H1 (cell line): ENCODE measurements at regions not wholly inside any gene's neighbourhood (a gene's known extent, or its start where the extent isn't known, plus 50 kb on each side); places are given as distances from the start of the nearest gene placed in this dataset.

Experiments
- CTCF ChIA-PET: fragments of 300-600 bp; sonication (Branson Sonifier 250); formaldehyde crosslinking; loops from one replicate; lab custom pipeline; 2021; ENCODE audit not compliant: partially characterized antibody; lab: Charles Lee
- POLR2A ChIA-PET: fragments of 300-600 bp; sonication (Branson Sonifier 250); formaldehyde crosslinking; loops from one replicate; lab custom pipeline; 2021; ENCODE audit warnings: inconsistent platforms; ENCODE audit not compliant: partially characterized antibody; lab: Charles Lee
- DNase-seq, 2 experiments: peaks; one replicate each; pipeline versions ENCODE4 v3.0.0 to v3.0.0-alpha.2; 2010 to 2022; ENCODE audit warnings: low spot score in 2 of 2, low read depth in 1 of 2, mixed read lengths in 1 of 2
- FAIRE-seq: peaks from 2 replicates; lab custom pipeline; 2011; peaks lifted over from hg19 to GRCh38; lab: Jason Lieb, UNC
- H2AFZ ChIP-seq: 2 replicates; pipeline ENCODE4 v1.8.1; 2012; ENCODE audit warnings: low read length, inconsistent platforms
- H2AK5ac ChIP-seq: 2 replicates; pipeline ENCODE4 v1.6.1; 2013; ENCODE audit warnings: low read depth, low read length
- H2BK120ac ChIP-seq: replicated peaks from 2 replicates; pipeline ENCODE3; 2013; ENCODE audit warnings: low read depth, low read length, inconsistent platforms
- H2BK12ac ChIP-seq: 2 replicates; pipeline ENCODE4 v1.6.1; 2013; ENCODE audit warnings: low read depth, low read length
- H2BK15ac ChIP-seq: 2 replicates; pipeline ENCODE4 v1.6.1; 2013; ENCODE audit warnings: low read length
- H2BK20ac ChIP-seq: 2 replicates; pipeline ENCODE4 v1.6.1; 2013; ENCODE audit warnings: low read length
- H2BK5ac ChIP-seq: 2 replicates; pipeline ENCODE4 v1.6.1; 2013; ENCODE audit warnings: low read depth, low read length
- H3K14ac ChIP-seq: 2 replicates; pipeline ENCODE4 v1.6.1; 2013; ENCODE audit warnings: inconsistent platforms; ENCODE audit not compliant: insufficient read length
- H3K18ac ChIP-seq: 2 replicates; pipeline ENCODE4 v1.6.1; 2013; ENCODE audit warnings: low read length; ENCODE audit errors: extremely low read depth
- H3K23ac ChIP-seq: 2 replicates; pipeline ENCODE4 v1.6.1; 2013; ENCODE audit warnings: inconsistent platforms; ENCODE audit not compliant: insufficient read length
- H3K23me2 ChIP-seq: 2 replicates; pipeline ENCODE4 v1.6.1; 2013; ENCODE audit warnings: low read depth, low read length
- H3K27ac ChIP-seq: 2 replicates; pipeline ENCODE4 v1.6.1; 2011; ENCODE audit warnings: low read depth, low read length, inconsistent platforms
- H3K27me3 ChIP-seq, 4 experiments: replicated peaks in 1 of 4; 1 replicate in 1 of 4; 2 replicates in 3 of 4; pipeline versions ENCODE4 v1.6.1 to v1.8.1; 2011 to 2013; ENCODE audit warnings: low read length in 3 of 4, mild to moderate bottlenecking in 3 of 4, inconsistent platforms in 2 of 4, mixed read lengths in 2 of 4, moderate library complexity in 1 of 4; ENCODE audit not compliant: control insufficient read depth in 3 of 4, insufficient read depth in 3 of 4; ENCODE audit errors: extremely low read depth in 1 of 4
- H3K36me3 ChIP-seq, 4 experiments: 2 replicates each; pipeline versions ENCODE4 v1.6.1 to v1.8.1; 2011 to 2013; ENCODE audit warnings: mild to moderate bottlenecking in 4 of 4, low read length in 3 of 4, moderate library complexity in 2 of 4, control low read depth in 1 of 4, inconsistent platforms in 1 of 4; ENCODE audit not compliant: insufficient read depth in 4 of 4, control insufficient read depth in 2 of 4
- H3K4ac ChIP-seq: replicated peaks from 2 replicates; pipeline ENCODE3; 2013; ENCODE audit warnings: low read length, low read depth, mixed read lengths, inconsistent platforms; ENCODE audit not compliant: insufficient read length
- H3K4me1 ChIP-seq, 4 experiments: replicated peaks in 1 of 4; 1 replicate in 1 of 4; 2 replicates in 3 of 4; pipeline versions ENCODE4 v1.6.1 to v1.8.1; 2011 to 2013; ENCODE audit warnings: low read length in 3 of 4, inconsistent platforms in 2 of 4, mixed read lengths in 1 of 4; ENCODE audit not compliant: insufficient read depth in 4 of 4, control insufficient read depth in 3 of 4
- H3K4me2 ChIP-seq, 2 experiments: 2 replicates each; pipeline versions ENCODE4 v1.6.1 to v1.8.1; 2011 to 2013; ENCODE audit warnings: low read depth in 2 of 2, low read length in 2 of 2, control low read depth in 1 of 2, inconsistent platforms in 1 of 2, mild to moderate bottlenecking in 1 of 2; ENCODE audit not compliant: insufficient read depth in 1 of 2
- H3K4me3 ChIP-seq, 4 experiments: fragments of 200-600, 300-600 bp in 1 of 4; sonication (generic), shearing (Covaris generic), sonication (Bioruptor Twin) in 1 of 4; 2 replicates each; pipeline versions ENCODE4 v1.5.1 to v1.8.1; 2011 to 2016; ENCODE audit warnings: low read length in 4 of 4, low read depth in 3 of 4, control low read depth in 2 of 4, inconsistent platforms in 2 of 4, mild to moderate bottlenecking in 2 of 4, mixed read lengths in 1 of 4, moderate library complexity in 1 of 4; ENCODE audit not compliant: insufficient read depth in 2 of 4; ENCODE audit errors: extremely low read depth in 1 of 4
- H3K56ac ChIP-seq: replicated peaks from 2 replicates; pipeline ENCODE3; 2013; ENCODE audit warnings: low read depth, mild to moderate bottlenecking, mixed read lengths, low read length, inconsistent platforms; ENCODE audit not compliant: insufficient read length
- H3K79me1 ChIP-seq: 2 replicates; pipeline ENCODE4 v1.6.1; 2013; ENCODE audit warnings: low read depth, low read length, control low read depth
- H3K79me2 ChIP-seq, 2 experiments: 2 replicates each; pipeline versions ENCODE4 v1.6.1 to v1.8.1; 2012 to 2013; ENCODE audit warnings: low read length in 2 of 2, mild to moderate bottlenecking in 2 of 2, inconsistent platforms in 1 of 2; ENCODE audit not compliant: insufficient read depth in 2 of 2, control insufficient read depth in 1 of 2
- H3K9ac ChIP-seq, 4 experiments: replicated peaks in 1 of 4; 1 replicate in 1 of 4; 2 replicates in 3 of 4; pipeline versions ENCODE4 v1.6.1 to v1.8.1; 2011 to 2013; ENCODE audit warnings: low read depth in 3 of 4, low read length in 3 of 4, control low read depth in 2 of 4, mild to moderate bottlenecking in 2 of 4, moderate library complexity in 2 of 4, inconsistent platforms in 1 of 4; ENCODE audit errors: extremely low read depth in 1 of 4
- H3K9me3 ChIP-seq, 2 experiments: 2 replicates each; pipeline versions ENCODE4 v1.6.1 to v1.8.1; 2012 to 2013; ENCODE audit warnings: mild to moderate bottlenecking in 2 of 2, moderate library complexity in 2 of 2, control low read depth in 1 of 2, inconsistent platforms in 1 of 2, low read depth in 1 of 2, low read length in 1 of 2, mixed read lengths in 1 of 2; ENCODE audit not compliant: insufficient read depth in 2 of 2
- H4K20me1 ChIP-seq, 2 experiments: replicated peaks in 1 of 2; 2 replicates each; pipeline versions ENCODE3 to v1.8.1; 2011 to 2013; ENCODE audit warnings: inconsistent platforms in 2 of 2, low read length in 2 of 2, mild to moderate bottlenecking in 1 of 2; ENCODE audit not compliant: insufficient read depth in 2 of 2, control insufficient read depth in 1 of 2
- H4K5ac ChIP-seq: 2 replicates; pipeline ENCODE4 v1.6.1; 2013; ENCODE audit warnings: low read length, low read depth, mixed read lengths, inconsistent platforms; ENCODE audit not compliant: insufficient read length
- H4K8ac ChIP-seq: 2 replicates; pipeline ENCODE4 v1.8.0; 2013; ENCODE audit warnings: mild to moderate bottlenecking, moderate library complexity, low read length, inconsistent platforms; ENCODE audit not compliant: insufficient read depth; ENCODE audit errors: extremely low read depth
- H4K91ac ChIP-seq: replicated peaks from 2 replicates; pipeline ENCODE3; 2013; ENCODE audit warnings: low read length, mixed read lengths, inconsistent platforms; ENCODE audit not compliant: insufficient read length
- CTBP2 ChIP-seq: IDR thresholded peaks from 2 replicates; pipeline ENCODE4 v1.7.0; 2011; ENCODE audit warnings: borderline replicate concordance, mild to moderate bottlenecking, moderate library complexity, mixed read lengths, low read length; ENCODE audit not compliant: insufficient read depth, insufficient read length
- GABPA ChIP-seq: IDR thresholded peaks from 2 replicates; pipeline ENCODE4 v1.6.1; 2011; ENCODE audit warnings: mild to moderate bottlenecking, low read length, moderate library complexity, borderline replicate concordance; ENCODE audit not compliant: insufficient read depth
- POLR2A ChIP-seq, 2 experiments: IDR thresholded peaks; 1 replicate in 1 of 2; 2 replicates in 1 of 2; pipeline ENCODE4 v1.6.1; 2011; ENCODE audit warnings: low read depth in 2 of 2, low read length in 2 of 2, mild to moderate bottlenecking in 2 of 2; ENCODE audit errors: control extremely low read depth in 1 of 2
- RXRA ChIP-seq: IDR thresholded peaks from 2 replicates; pipeline ENCODE4 v1.6.1; 2011; ENCODE audit warnings: low read depth, mild to moderate bottlenecking, low read length, moderate library complexity; ENCODE audit not compliant: insufficient read depth
- SIX5 ChIP-seq: IDR thresholded peaks from 2 replicates; pipeline ENCODE4 v1.6.1; 2011; ENCODE audit warnings: mild to moderate bottlenecking, low read depth, low read length
- TF ChIP-seq, protein P1 (sequence below): IDR thresholded peaks from 2 replicates; pipeline ENCODE4 v1.6.1; 2012; ENCODE audit warnings: inconsistent platforms

DNA sequence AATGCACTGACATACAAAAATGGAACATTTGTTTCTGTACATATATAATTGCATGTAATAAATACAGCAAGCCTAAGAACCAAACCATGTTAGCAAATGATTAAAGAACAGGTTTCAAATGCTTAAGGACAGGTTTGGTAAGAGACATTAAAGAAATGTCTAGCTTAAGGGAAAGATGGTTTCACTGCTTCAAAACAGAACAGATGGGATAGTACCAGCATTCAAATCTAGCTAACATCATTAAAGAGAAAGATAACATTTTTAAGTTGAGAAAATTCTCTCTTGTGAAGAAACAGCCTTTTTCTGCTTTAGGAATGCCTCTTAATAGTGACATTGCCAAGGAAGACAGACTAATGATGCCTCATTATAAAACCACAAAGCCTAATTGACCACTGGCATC is 52.5 kb upstream of the DOCK9 start:
- Histone ChIP-seq H4K5ac (no peak overlapping the region), H2BK12ac (no peak overlapping the region), H2AK5ac (no peak overlapping the region), H3K9ac (no peak overlapping the region), H3K27ac (no peak overlapping the region), H3K79me1 (no peaks in the 10 kb centered on the region), H4K20me1 (no peaks in the 10 kb centered on the region), H3K79me2 (no peaks in the 10 kb centered on the region), H2AFZ (no peak overlapping the region), H3K4me3 (no peak overlapping the region), H3K4ac (no peak overlapping the region), H2BK5ac (no peak overlapping the region), H3K23me2 (no peaks in the 10 kb centered on the region), H4K91ac (no peak overlapping the region)
- no peak for FAIRE-seq
- DNase-seq: no peak
- TF ChIP-seq SIX5: no peak
- no peak for TF ChIP-seq RXRA
- TF ChIP-seq POLR2A (IDR thresholded peaks at IDR 0.05; ENCODE audit: control extremely low read depth in 1 of 2, low read depth in 2 of 2, low read length in 2 of 2): no peak
- no peak for TF ChIP-seq GABPA
- TF ChIP-seq CTBP2: no peak
- TF ChIP-seq, protein P1, sequence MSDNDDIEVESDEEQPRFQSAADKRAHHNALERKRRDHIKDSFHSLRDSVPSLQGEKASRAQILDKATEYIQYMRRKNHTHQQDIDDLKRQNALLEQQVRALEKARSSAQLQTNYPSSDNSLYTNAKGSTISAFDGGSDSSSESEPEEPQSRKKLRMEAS: no peak
- TF ChIP-seq, all 59 proteins: peak for 0
- Histone ChIP-seq H3K36me3 (no peaks in the 10 kb centered on the region), H3K27me3 (no peaks in the 10 kb centered on the region), H3K18ac (no peak overlapping the region), H3K14ac (no peak overlapping the region), H2BK120ac (no peak overlapping the region), H2BK15ac (no peak overlapping the region), H3K23ac (no peak overlapping the region), H3K9me3 (0 out of 4 replicates have a peak, but pooled peaks cover 0 to 3% of the 10 kb centered on the region in 2 experiments), H3K56ac (no peak overlapping the region), H2BK20ac (no peak overlapping the region), H4K8ac (no peak overlapping the region), H3K4me2 (no peak overlapping the region), H3K4me1 (0 out of 7 replicates have a peak, but pooled peaks cover 0 to 1% (median 0%) of the 10 kb centered on the region in 4 experiments)
- POLR2A ChIA-PET: interaction anchor here (0.8 kb wide), 1 partner anchor 9 kb away, joined by 3 read pairs; no protein-coding TSS in a partner anchor
- CTCF ChIA-PET: interaction anchor here (0.9 to 2.4 kb wide), 2 partner anchors 27 to 187 kb away, joined by 5 to 6 read pairs; no protein-coding TSS in a partner anchor
